GM12872 (cell line): ENCODE measurements at regions not wholly inside any gene's neighbourhood (a gene's known extent, or its start where the extent isn't known, plus 50 kb on each side); places are given as distances from the start of the nearest gene placed in this dataset.

Source experiments
- CTCF ChIP-seq: IDR thresholded peaks from 3 replicates; pipeline ENCODE4 v1.5.1; 2011; ENCODE audit warnings: low read depth, mild to moderate bottlenecking, low read length, moderate library complexity; ENCODE audit not compliant: insufficient read depth

- no peak for TF ChIP-seq CTCF
These were observed 332.8 kb downstream of the C16orf95 start for GRCh38 chr16:86984343-86984742.

DNA sequence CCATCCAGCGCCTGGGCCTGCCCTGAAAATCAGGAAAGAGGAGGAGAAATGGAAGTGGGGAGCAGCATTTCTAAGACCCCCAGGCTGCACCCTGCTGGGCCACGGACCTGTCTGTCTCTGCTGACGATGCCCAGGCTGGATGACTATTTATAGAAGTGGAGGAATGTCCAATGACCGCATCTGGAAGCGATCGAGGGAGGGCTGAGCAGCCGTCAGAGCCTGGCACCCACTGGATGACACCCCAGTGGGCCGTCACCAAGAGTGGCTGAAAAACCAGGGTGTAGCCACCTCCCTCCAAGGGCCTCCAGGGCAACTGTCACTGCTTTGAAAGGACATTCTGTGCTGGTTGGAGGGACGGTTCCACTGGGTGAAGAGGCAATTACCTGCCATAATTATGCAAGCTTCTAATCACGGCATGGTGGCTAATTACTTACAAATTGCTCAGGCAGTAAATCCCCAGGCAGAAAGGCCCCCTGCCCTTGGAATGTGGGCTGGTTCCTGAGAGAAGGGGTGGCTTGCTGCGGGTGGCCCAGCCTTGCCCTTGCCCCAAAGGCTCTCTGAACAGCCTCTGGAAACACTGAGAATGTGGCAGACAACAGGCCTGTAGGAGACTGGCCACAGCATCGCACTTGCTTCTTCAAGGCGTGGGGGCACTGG is 332.1 kb downstream of the C16orf95 start:
- no peak for TF ChIP-seq CTCF

GRCh38 chr16:86985648-86986015 is 331.6 kb downstream of the C16orf95 start:
- TF ChIP-seq CTCF: no peak

DNA sequence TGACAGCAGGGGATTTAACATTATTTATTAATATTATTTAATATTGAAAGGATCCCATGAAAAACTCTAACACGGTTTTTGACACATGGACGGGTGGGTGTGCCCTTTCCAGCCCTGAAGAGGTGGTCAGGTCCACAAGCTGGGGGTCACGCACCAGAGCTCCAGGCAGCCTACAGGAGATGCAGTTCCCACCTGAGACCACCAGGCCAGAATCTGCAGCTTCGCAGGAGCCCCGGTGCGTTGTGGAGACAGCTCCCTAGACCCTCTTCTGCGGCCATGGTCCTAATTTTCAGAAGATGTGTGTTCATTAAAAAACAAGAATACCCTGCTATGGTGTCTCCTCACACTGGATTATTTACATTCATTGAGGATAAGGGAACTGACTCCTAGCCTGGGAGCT is 331.1 kb downstream of the C16orf95 start:
- TF ChIP-seq CTCF: 0 out of 3 replicates have a peak, but pooled peaks have one; percentile 5

DNA sequence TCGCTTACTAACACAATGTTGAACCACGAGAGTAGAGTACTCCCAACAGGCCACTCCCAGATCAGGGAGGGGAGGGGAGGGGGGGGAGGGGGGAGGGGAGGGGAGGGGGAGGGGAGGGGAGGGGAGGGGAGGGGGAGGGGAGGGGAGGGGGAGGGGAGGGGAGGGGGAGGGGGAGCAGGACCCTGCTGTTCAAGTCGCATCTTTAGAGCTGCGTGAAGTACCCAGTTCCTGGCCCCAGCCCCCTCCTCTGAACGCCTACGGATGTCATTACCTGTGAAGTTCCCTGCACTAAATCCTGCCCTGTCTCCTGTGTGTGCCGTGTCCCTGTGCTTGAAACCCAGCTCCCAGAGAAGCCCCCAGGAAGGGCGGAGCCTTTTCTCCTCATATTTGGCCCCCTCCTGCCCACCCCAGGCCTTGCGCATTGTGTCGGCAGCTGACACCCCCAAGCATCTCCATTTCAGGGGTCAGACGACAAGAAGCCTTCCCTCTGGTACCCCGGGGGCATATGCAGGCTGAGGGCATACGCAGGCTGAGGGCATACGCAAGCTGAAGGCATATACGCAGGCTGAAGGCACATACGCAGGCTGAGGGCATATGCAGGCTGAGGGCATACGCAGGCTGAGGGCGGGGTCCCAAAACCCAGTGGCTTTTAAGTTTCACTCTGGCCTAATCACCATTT is 330.2 kb downstream of the C16orf95 start:
- TF ChIP-seq CTCF: no peak

GRCh38 chr16:86987746-86988670 is 329.2 kb downstream of the C16orf95 start:
- no peak for TF ChIP-seq CTCF
